ENCODE measurements at regions not wholly inside any gene's neighbourhood (a gene's known extent, or its start where the extent isn't known, plus 50 kb on each side); places are given as distances from the start of the nearest gene placed in this dataset.

DNA sequence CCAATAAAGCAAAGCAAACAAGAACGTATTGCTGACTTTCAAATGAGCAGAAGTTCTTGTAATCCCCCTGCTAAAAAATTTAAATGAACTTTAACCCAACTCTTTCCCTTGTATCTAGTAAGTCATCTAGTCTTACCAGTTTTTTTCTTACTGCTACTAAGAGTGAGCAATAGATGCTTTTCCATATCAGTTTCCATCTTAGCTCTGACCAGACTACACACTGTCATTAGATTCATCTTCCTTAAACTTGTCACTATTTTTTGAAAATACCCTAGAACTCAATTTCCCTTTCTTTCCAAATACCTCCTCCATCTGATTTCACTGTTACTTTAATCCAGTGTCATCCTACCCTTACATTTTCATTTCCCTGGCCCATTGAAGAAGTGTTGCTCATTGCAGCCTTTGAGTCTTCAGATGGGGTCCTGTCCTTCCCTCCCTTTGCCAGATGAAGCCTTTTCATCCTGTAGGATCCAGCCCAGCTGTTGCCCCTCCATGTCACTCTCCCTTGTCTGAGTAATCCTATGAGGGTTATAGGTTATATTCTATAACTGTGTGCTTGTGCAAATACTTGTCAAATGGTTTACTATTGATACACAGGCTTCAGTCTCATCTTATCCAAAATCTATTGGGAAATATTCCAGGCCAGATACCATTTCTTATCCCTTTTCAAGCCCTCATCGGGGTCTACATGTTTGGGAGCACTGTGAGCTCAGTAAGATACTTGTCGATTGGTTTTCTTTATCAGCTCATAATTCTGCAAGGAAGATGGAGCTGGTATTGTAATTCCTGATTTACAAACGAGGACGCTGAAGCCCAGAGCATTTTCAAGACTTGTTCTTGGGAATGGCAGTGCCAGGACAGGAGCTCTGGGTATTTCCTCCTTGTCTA lies 51.5 kb upstream of the ITGB1 start:
- H3K27ac ChIP-seq (ENCODE audit: insufficient read depth, low read depth, low read length), result no peak overlapping the region
- BruUV-seq (replicated peaks), result no TSS peak
- H2AFZ ChIP-seq (ENCODE audit: low read depth, low read length), result no peak overlapping the region

More for the DNA sequence above, 51.5 kb upstream of the ITGB1 start:
- no peaks in the 10 kb centered on the region for H3K9me1 ChIP-seq (replicated peaks; ENCODE audit: control insufficient read depth, extremely low read depth, insufficient read depth, low read length)
- no peaks in the 10 kb centered on the region for H3K27me3 ChIP-seq (ENCODE audit: control insufficient read depth in 2 of 2, insufficient read depth in 2 of 2, low read length in 2 of 2)
- H3K4me2 ChIP-seq (ENCODE audit: insufficient read depth, low read length), result no peak overlapping the region
- CTCF ChIA-PET, result interaction anchor here (0.6 to 4.2 kb wide), 74 partner anchors 9 to 1629 kb away, joined by 3 to 33 read pairs (median 5); partner anchors contain the start of gene CCDC7
- intact Hi-C loops (cut with micrococcal nuclease) (loop anchor here (1.0 to 5.0 kb wide), 5 partner anchors 117 to 631 kb away; partner anchors contain the start of gene CCDC7), dilution Hi-C loops (cut with MboI; ENCODE audit: extremely low pct_ligation_motif_present, low sequenced_read_pairs) (no loop called here)
- TF ChIP-seq GATA2 (IDR thresholded peaks at IDR 0.05; ENCODE audit: insufficient read depth, insufficient read length, low read depth, low read length) (no peak), MYC (IDR thresholded peaks at IDR 0.05; ENCODE audit: low read depth, low read length) (no peak), POLR2A (IDR thresholded peaks at IDR 0.05; ENCODE audit: low read depth, low read length) (no peak), FOS (IDR thresholded peaks at IDR 0.05; ENCODE audit: borderline replicate concordance, insufficient read depth, low read length) (no peak)
- TF ChIP-seq, protein P1, sequence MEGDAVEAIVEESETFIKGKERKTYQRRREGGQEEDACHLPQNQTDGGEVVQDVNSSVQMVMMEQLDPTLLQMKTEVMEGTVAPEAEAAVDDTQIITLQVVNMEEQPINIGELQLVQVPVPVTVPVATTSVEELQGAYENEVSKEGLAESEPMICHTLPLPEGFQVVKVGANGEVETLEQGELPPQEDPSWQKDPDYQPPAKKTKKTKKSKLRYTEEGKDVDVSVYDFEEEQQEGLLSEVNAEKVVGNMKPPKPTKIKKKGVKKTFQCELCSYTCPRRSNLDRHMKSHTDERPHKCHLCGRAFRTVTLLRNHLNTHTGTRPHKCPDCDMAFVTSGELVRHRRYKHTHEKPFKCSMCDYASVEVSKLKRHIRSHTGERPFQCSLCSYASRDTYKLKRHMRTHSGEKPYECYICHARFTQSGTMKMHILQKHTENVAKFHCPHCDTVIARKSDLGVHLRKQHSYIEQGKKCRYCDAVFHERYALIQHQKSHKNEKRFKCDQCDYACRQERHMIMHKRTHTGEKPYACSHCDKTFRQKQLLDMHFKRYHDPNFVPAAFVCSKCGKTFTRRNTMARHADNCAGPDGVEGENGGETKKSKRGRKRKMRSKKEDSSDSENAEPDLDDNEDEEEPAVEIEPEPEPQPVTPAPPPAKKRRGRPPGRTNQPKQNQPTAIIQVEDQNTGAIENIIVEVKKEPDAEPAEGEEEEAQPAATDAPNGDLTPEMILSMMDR (IDR thresholded peaks at IDR 0.05; ENCODE audit: extremely low read depth in 1 of 2, insufficient read depth in 1 of 2, low read depth in 1 of 2, low read length in 2 of 2), result no peak
- H3K4me3 ChIP-seq (replicated peaks in 1 of 3; ENCODE audit: insufficient read depth in 1 of 3, low read depth in 1 of 3, low read length in 3 of 3), result no peak overlapping the region
- no peaks in the 10 kb centered on the region for H3K36me3 ChIP-seq (ENCODE audit: control insufficient read depth in 2 of 2, extremely low read depth in 1 of 2, insufficient read depth in 2 of 2, low read length in 2 of 2)
- H4K20me1 ChIP-seq (replicated peaks; ENCODE audit: control insufficient read depth, extremely low read depth, insufficient read depth, low read length), result no peaks in the 10 kb centered on the region
- no peaks in the 10 kb centered on the region for H3K9me3 ChIP-seq (replicated peaks; ENCODE audit: control insufficient read depth, insufficient read depth, low read length)
- DNase-seq (ENCODE audit: low read depth, low spot score) (no peak), FAIRE-seq (no peak)
- no peak overlapping the region for H3K9ac ChIP-seq (replicated peaks; ENCODE audit: extremely low read depth, insufficient read depth, low read length)
- H3K4me1 ChIP-seq (ENCODE audit: control insufficient read depth, extremely low read depth, insufficient read depth, low read length), result peaks cover 15% of the 10 kb centered on the region
- POLR2A ChIA-PET, result interaction anchor here (1.0 kb wide), 2 partner anchors 118 to 564 kb away, joined by 3 to 4 read pairs; partner anchors contain the start of gene CCDC7
- no peaks in the 10 kb centered on the region for H3K79me2 ChIP-seq (ENCODE audit: control insufficient read depth, insufficient read depth, low read length)

Data from endothelial cell of umbilical vein (primary cell).